HG03060 (cell line): ENCODE measurements at regions not wholly inside any gene's neighbourhood (a gene's known extent, or its start where the extent isn't known, plus 50 kb on each side); places are given as distances from the start of the nearest gene placed in this dataset.

Experiments used
- ATAC-seq: cut with Tn5 transposase; IDR thresholded peaks from one replicate; pipeline ENCODE4 v1.9.1; 2021; ENCODE audit warnings: low read depth, moderate number of reproducible peaks; ENCODE audit not compliant: unreplicated experiment

DNA sequence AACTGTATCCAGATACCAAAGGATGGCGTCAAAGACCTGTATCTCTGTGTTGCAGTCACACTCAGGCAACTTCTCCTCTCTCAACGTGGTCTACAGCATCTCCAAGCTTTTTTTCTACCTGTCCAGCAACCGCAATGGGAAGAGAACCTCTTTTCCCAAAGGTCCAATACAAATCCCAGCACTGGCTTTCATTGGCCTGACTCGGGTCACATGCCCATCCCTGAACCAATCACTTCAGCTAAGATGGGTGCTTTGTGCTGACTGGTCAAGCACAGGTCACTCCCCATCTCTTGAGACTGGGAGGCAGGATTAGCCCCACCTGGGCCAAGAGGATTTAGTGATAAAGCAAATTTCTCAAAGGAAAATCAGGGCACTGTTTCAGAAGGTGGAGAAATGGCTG lies 71.2 kb upstream of the C16orf82 start:
- no peak for ATAC-seq

DNA sequence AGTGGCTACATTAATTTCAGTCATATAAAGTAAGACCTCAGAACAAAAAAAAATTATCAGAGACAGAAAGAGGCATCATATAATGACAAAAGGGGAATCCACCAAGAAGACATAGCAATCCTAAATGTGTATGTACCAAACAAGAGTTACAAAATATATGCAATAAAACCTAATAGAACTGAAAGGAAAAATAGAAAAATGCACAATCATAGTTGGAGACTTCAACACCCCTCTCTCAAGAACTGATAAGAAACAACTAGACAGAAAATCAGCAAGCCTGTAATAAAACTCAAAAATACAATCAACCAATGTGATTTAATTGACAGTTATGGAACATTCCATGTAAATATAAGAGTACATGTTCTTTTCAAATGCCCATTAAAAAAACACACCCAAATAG lies 61.3 kb upstream of the C16orf82 start:
- no peak for ATAC-seq
